ENCODE measurements at regions not wholly inside any gene's neighbourhood (a gene's known extent, or its start where the extent isn't known, plus 50 kb on each side); places are given as distances from the start of the nearest gene placed in this dataset.

DNA sequence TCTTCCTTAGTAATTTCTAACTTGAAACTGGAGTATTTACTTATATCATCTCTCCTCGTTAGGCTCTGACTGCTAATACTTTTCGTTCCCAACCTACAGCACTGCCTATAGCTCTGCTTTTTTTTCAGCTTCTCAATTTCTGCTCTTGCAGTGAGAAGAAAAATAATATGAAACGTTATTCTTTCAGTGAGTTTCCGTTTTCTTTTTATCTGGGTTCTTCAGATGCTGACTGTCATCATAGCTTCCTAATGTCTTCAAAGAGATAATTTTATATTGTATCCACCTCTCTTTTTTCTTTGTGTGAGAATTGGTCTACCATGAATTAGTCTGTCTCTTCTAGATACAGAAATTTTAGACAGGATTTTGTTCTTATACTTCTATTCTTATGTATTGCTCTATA lies 454.9 kb downstream of the LMO7 start:
- TF ChIP-seq, protein P1, sequence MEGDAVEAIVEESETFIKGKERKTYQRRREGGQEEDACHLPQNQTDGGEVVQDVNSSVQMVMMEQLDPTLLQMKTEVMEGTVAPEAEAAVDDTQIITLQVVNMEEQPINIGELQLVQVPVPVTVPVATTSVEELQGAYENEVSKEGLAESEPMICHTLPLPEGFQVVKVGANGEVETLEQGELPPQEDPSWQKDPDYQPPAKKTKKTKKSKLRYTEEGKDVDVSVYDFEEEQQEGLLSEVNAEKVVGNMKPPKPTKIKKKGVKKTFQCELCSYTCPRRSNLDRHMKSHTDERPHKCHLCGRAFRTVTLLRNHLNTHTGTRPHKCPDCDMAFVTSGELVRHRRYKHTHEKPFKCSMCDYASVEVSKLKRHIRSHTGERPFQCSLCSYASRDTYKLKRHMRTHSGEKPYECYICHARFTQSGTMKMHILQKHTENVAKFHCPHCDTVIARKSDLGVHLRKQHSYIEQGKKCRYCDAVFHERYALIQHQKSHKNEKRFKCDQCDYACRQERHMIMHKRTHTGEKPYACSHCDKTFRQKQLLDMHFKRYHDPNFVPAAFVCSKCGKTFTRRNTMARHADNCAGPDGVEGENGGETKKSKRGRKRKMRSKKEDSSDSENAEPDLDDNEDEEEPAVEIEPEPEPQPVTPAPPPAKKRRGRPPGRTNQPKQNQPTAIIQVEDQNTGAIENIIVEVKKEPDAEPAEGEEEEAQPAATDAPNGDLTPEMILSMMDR (IDR thresholded peaks at IDR 0.05), result no peak
- no peak for TF ChIP-seq POLR2A (IDR thresholded peaks at IDR 0.05; ENCODE audit: low read depth)
- TF ChIP-seq EP300 (IDR thresholded peaks at IDR 0.05), result no peak
